ENCODE measurements at regions not wholly inside any gene's neighbourhood (a gene's known extent, or its start where the extent isn't known, plus 50 kb on each side); places are given as distances from the start of the nearest gene placed in this dataset.

DNA sequence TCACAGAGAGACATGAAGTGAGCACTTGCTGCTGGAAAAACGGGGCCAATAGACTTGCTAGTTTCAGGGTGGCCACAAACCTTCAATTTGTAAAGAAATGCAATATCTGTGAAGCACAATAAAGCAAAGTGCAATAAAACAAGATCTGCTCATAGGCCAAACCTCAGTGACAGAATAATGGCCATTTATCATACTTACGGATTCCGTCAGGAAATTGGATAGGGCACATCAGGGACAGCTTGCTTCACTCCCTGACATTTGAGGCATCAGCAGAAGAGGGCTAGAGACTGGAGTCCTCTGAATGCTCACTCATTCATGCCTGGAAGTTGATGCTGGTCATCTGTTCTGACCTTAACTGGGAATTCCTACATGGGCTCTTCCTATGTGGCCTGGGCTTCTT, 165.5 kb upstream of the OPRM1 start:
- H3K4me1 ChIP-seq (ENCODE audit: control insufficient read depth, low read depth, low read length) = no peaks in the 10 kb centered on the region
- H3K23ac ChIP-seq (ENCODE audit: low read length) = no peak overlapping the region
- H2BK15ac ChIP-seq (replicated peaks; ENCODE audit: low read depth) = no peak overlapping the region
- no peak for DNase-seq
- no CpG with 5 or more reads among the region's 3 CpGs for WGBS (ENCODE audit: extremely low coverage, insufficient coverage, low lambda C conversion rate)
- no peak overlapping the region for H2BK5ac ChIP-seq (ENCODE audit: low read length)
- H3K27ac ChIP-seq (ENCODE audit: low read depth, low read length) = no peak overlapping the region
- H3K79me2 ChIP-seq (ENCODE audit: control insufficient read depth, insufficient read depth, low read length) = no peaks in the 10 kb centered on the region
- H3K4me2 ChIP-seq (ENCODE audit: low read length) = no peak overlapping the region
- no peak overlapping the region for H4K5ac ChIP-seq (ENCODE audit: low read length)
- no peak overlapping the region for H3K9ac ChIP-seq (ENCODE audit: low read length)
- no peaks in the 10 kb centered on the region for H3K79me1 ChIP-seq (ENCODE audit: low read length)
- no peaks in the 10 kb centered on the region for H3K36me3 ChIP-seq (ENCODE audit: control insufficient read depth, insufficient read depth, low read length)
- no peak overlapping the region for H3K18ac ChIP-seq (ENCODE audit: low read length)
- no peak overlapping the region for H4K8ac ChIP-seq (ENCODE audit: low read depth, low read length)
- no peak overlapping the region for H2BK120ac ChIP-seq (ENCODE audit: low read depth, low read length)
- no peak overlapping the region for H3K4me3 ChIP-seq (ENCODE audit: low read length)
- H3K56ac ChIP-seq (ENCODE audit: low read length) = no peak overlapping the region
- no peak overlapping the region for H2AK5ac ChIP-seq (ENCODE audit: low read length)
- H3K27me3 ChIP-seq (ENCODE audit: insufficient read depth, low read length, poor library complexity) = no peaks in the 10 kb centered on the region
- no peak overlapping the region for H3K4ac ChIP-seq (ENCODE audit: low read depth, low read length)

DNA sequence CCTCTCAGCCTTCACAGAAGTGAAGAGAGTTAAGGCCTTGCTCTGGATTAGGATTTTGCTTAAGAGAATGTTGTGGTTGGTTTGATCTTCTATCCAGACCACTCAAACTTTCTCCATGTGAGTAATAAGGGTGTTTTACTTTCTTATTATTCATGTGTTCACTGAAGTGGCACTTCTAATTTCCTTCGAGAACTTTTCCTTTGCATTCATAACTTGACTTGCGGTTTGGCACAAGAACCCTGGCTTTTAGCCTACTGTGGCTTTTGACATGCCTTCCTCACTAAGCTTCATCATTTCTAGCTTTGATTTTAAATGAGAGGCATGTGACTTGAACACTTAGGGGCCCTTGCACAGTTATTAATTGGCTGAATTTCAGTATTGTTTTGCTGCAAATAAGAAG, 166.1 kb upstream of the OPRM1 start:
- Histone ChIP-seq H4K8ac (ENCODE audit: low read depth, low read length) (no peak overlapping the region), H4K5ac (ENCODE audit: low read length) (no peak overlapping the region), H3K9ac (ENCODE audit: low read length) (no peak overlapping the region), H3K79me2 (ENCODE audit: control insufficient read depth, insufficient read depth, low read length) (no peaks in the 10 kb centered on the region), H3K4ac (ENCODE audit: low read depth, low read length) (no peak overlapping the region), H3K36me3 (ENCODE audit: control insufficient read depth, insufficient read depth, low read length) (no peaks in the 10 kb centered on the region), H3K18ac (ENCODE audit: low read length) (no peak overlapping the region), H2AK5ac (ENCODE audit: low read length) (no peak overlapping the region), H2BK120ac (ENCODE audit: low read depth, low read length) (no peak overlapping the region), H3K56ac (ENCODE audit: low read length) (no peak overlapping the region), H3K79me1 (ENCODE audit: low read length) (no peaks in the 10 kb centered on the region), H3K4me1 (ENCODE audit: control insufficient read depth, low read depth, low read length) (no peaks in the 10 kb centered on the region), H2BK15ac (replicated peaks; ENCODE audit: low read depth) (no peak overlapping the region), H3K23ac (ENCODE audit: low read length) (no peak overlapping the region), H3K4me2 (ENCODE audit: low read length) (no peak overlapping the region), H3K27me3 (ENCODE audit: insufficient read depth, low read length, poor library complexity) (no peaks in the 10 kb centered on the region), H2BK5ac (ENCODE audit: low read length) (no peak overlapping the region), H3K27ac (ENCODE audit: low read depth, low read length) (no peak overlapping the region), H3K4me3 (ENCODE audit: low read length) (no peak overlapping the region)
- no peak for DNase-seq
- no CpG with 5 or more reads among the region's 2 CpGs for WGBS (ENCODE audit: extremely low coverage, insufficient coverage, low lambda C conversion rate)

DNA sequence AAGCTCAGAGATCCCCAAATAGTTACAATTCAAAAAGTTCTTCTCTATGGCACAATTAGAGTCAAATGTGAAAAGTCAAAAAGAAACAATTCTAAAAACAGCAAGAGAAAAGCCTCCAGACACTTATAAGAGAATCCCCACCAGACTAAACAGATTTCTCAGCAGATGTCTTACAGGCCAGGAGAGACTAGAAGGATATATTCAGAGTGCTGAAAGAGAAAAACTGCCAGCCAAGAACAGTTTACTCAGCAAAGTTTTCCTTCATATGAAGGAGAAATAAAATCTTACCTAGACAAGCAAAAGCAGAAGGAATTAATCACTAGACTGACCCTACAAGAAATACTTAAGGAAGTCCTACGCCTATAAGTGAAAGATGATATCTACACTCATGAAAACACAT, 176.1 kb upstream of the OPRM1 start:
- no peak overlapping the region for H2BK15ac ChIP-seq (replicated peaks; ENCODE audit: low read depth)
- H3K79me2 ChIP-seq (ENCODE audit: control insufficient read depth, insufficient read depth, low read length) = no peaks in the 10 kb centered on the region
- no peak overlapping the region for H3K4me3 ChIP-seq (ENCODE audit: low read length)
- H3K18ac ChIP-seq (ENCODE audit: low read length) = no peak overlapping the region
- H2BK120ac ChIP-seq (ENCODE audit: low read depth, low read length) = no peak overlapping the region
- no peak overlapping the region for H3K56ac ChIP-seq (ENCODE audit: low read length)
- H2AK5ac ChIP-seq (ENCODE audit: low read length) = no peak overlapping the region
- no peak overlapping the region for H3K23ac ChIP-seq (ENCODE audit: low read length)
- no peak for DNase-seq
- no peak overlapping the region for H3K4ac ChIP-seq (ENCODE audit: low read depth, low read length)
- no peak overlapping the region for H3K9ac ChIP-seq (ENCODE audit: low read length)
- WGBS (ENCODE audit: extremely low coverage, insufficient coverage, low lambda C conversion rate) = no CpG with 5 or more reads among the region's 1 CpG
- no peaks in the 10 kb centered on the region for H3K79me1 ChIP-seq (ENCODE audit: low read length)
- H4K5ac ChIP-seq (ENCODE audit: low read length) = no peak overlapping the region
- H3K27ac ChIP-seq (ENCODE audit: low read depth, low read length) = no peak overlapping the region
- H3K4me2 ChIP-seq (ENCODE audit: low read length) = no peak overlapping the region
- H4K8ac ChIP-seq (ENCODE audit: low read depth, low read length) = no peak overlapping the region
- H3K27me3 ChIP-seq (ENCODE audit: insufficient read depth, low read length, poor library complexity) = no peaks in the 10 kb centered on the region
- H3K36me3 ChIP-seq (ENCODE audit: control insufficient read depth, insufficient read depth, low read length) = no peaks in the 10 kb centered on the region
- H2BK5ac ChIP-seq (ENCODE audit: low read length) = no peak overlapping the region
- no peaks in the 10 kb centered on the region for H3K4me1 ChIP-seq (ENCODE audit: control insufficient read depth, low read depth, low read length)

DNA sequence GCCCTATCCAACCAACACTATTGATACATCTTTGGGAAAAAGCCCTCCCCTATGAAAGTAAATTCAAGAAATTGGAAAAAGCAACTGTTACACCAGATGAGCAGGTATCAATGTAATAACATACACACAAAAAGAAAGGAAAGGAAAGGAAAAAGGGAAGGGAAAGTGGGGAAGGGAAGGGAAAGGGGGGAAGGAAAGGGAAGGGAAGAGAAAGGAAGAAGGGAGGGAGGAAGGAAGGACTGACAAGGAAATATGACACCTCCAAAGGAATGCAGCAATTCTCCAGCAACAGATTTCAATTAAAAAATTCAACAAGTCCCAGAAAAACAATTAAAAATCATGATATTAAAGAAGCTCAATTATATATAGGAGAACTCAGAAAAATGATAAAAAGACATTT, 176.9 kb upstream of the OPRM1 start:
- Histone ChIP-seq H4K8ac (ENCODE audit: low read depth, low read length) (no peak overlapping the region), H3K4me3 (ENCODE audit: low read length) (no peak overlapping the region), H3K27ac (ENCODE audit: low read depth, low read length) (no peak overlapping the region), H3K79me1 (ENCODE audit: low read length) (no peaks in the 10 kb centered on the region), H4K5ac (ENCODE audit: low read length) (no peak overlapping the region), H3K36me3 (ENCODE audit: control insufficient read depth, insufficient read depth, low read length) (no peaks in the 10 kb centered on the region), H2BK5ac (ENCODE audit: low read length) (no peak overlapping the region), H3K18ac (ENCODE audit: low read length) (no peak overlapping the region), H2BK15ac (replicated peaks; ENCODE audit: low read depth) (no peak overlapping the region), H3K27me3 (ENCODE audit: insufficient read depth, low read length, poor library complexity) (no peaks in the 10 kb centered on the region), H2BK120ac (ENCODE audit: low read depth, low read length) (no peak overlapping the region), H3K4ac (ENCODE audit: low read depth, low read length) (no peak overlapping the region), H3K9ac (ENCODE audit: low read length) (no peak overlapping the region), H3K79me2 (ENCODE audit: control insufficient read depth, insufficient read depth, low read length) (no peaks in the 10 kb centered on the region), H3K4me2 (ENCODE audit: low read length) (no peak overlapping the region), H3K23ac (ENCODE audit: low read length) (no peak overlapping the region), H3K4me1 (ENCODE audit: control insufficient read depth, low read depth, low read length) (no peaks in the 10 kb centered on the region), H3K56ac (ENCODE audit: low read length) (no peak overlapping the region), H2AK5ac (ENCODE audit: low read length) (no peak overlapping the region)
- DNase-seq = no peak

DNA sequence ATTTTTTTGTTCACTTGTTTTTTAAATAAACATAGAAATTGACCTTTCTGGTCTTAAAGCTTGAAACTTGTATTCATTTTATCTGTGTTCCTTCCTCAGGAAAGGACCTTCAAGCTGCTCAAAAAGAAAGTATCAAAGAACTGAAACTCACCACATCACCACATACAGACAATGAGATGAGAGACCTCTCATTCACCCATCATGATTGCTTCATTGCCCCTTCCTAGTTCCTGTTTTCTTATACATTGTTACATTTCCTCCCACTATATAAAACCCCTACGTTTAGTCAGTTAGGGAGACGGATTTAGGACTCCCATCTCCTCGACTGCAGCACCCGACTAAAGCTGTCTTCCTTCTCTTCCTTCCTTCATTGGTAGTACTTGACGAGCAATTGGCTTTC, 180.5 kb upstream of the OPRM1 start:
- Histone ChIP-seq H2BK5ac (ENCODE audit: low read length) (no peak overlapping the region), H3K79me1 (ENCODE audit: low read length) (no peaks in the 10 kb centered on the region), H3K4ac (ENCODE audit: low read depth, low read length) (no peak overlapping the region), H2BK120ac (ENCODE audit: low read depth, low read length) (no peak overlapping the region), H3K23ac (ENCODE audit: low read length) (no peak overlapping the region), H3K4me2 (ENCODE audit: low read length) (no peak overlapping the region), H3K27me3 (ENCODE audit: insufficient read depth, low read length, poor library complexity) (no peaks in the 10 kb centered on the region), H3K79me2 (ENCODE audit: control insufficient read depth, insufficient read depth, low read length) (no peaks in the 10 kb centered on the region), H2BK15ac (replicated peaks; ENCODE audit: low read depth) (no peak overlapping the region), H3K36me3 (ENCODE audit: control insufficient read depth, insufficient read depth, low read length) (no peaks in the 10 kb centered on the region), H3K18ac (ENCODE audit: low read length) (no peak overlapping the region), H2AK5ac (ENCODE audit: low read length) (no peak overlapping the region), H4K8ac (ENCODE audit: low read depth, low read length) (no peak overlapping the region), H3K9ac (ENCODE audit: low read length) (no peak overlapping the region), H3K56ac (ENCODE audit: low read length) (no peak overlapping the region), H3K4me1 (ENCODE audit: control insufficient read depth, low read depth, low read length) (no peaks in the 10 kb centered on the region), H3K27ac (ENCODE audit: low read depth, low read length) (no peak overlapping the region), H4K5ac (ENCODE audit: low read length) (no peak overlapping the region), H3K4me3 (ENCODE audit: low read length) (no peak overlapping the region)
- DNase-seq = no peak
- WGBS (ENCODE audit: extremely low coverage, insufficient coverage, low lambda C conversion rate) = no CpG with 5 or more reads among the region's 5 CpGs

GRCh38 chr6:153856929-153857376, 182.1 kb upstream of the OPRM1 start:
- Histone ChIP-seq H3K79me2 (ENCODE audit: control insufficient read depth, insufficient read depth, low read length) (no peaks in the 10 kb centered on the region), H3K4me3 (ENCODE audit: low read length) (no peak overlapping the region)
- DNase-seq = no peak

More at GRCh38 chr6:153856929-153857376, 182.1 kb upstream of the OPRM1 start:
- Histone ChIP-seq H3K79me1 (ENCODE audit: low read length) (no peaks in the 10 kb centered on the region), H3K4ac (ENCODE audit: low read depth, low read length) (no peak overlapping the region), H3K27me3 (ENCODE audit: insufficient read depth, low read length, poor library complexity) (no peaks in the 10 kb centered on the region), H3K4me2 (ENCODE audit: low read length) (no peak overlapping the region), H2AK5ac (ENCODE audit: low read length) (no peak overlapping the region), H3K9ac (ENCODE audit: low read length) (no peak overlapping the region), H2BK120ac (ENCODE audit: low read depth, low read length) (no peak overlapping the region), H3K4me1 (ENCODE audit: control insufficient read depth, low read depth, low read length) (no peaks in the 10 kb centered on the region), H4K5ac (ENCODE audit: low read length) (no peak overlapping the region), H3K23ac (ENCODE audit: low read length) (no peak overlapping the region), H3K56ac (ENCODE audit: low read length) (no peak overlapping the region), H2BK5ac (ENCODE audit: low read length) (no peak overlapping the region), H2BK15ac (replicated peaks; ENCODE audit: low read depth) (no peak overlapping the region), H3K18ac (ENCODE audit: low read length) (no peak overlapping the region), H3K27ac (ENCODE audit: low read depth, low read length) (no peak overlapping the region), H4K8ac (ENCODE audit: low read depth, low read length) (no peak overlapping the region), H3K36me3 (ENCODE audit: control insufficient read depth, insufficient read depth, low read length) (no peaks in the 10 kb centered on the region)
- no CpG with 5 or more reads among the region's 24 CpGs for WGBS (ENCODE audit: extremely low coverage, insufficient coverage, low lambda C conversion rate)

Measured in mesendoderm (in vitro differentiated cells).